Panc1 (cell line): ENCODE measurements at regions not wholly inside any gene's neighbourhood (a gene's known extent, or its start where the extent isn't known, plus 50 kb on each side); places are given as distances from the start of the nearest gene placed in this dataset.

ENCODE experiments used
- ATAC-seq: fragments of 200-7000 bp; cut with Tn5 transposase; 2 replicates; pipeline ENCODE4 v1.9.1; 2020; ENCODE audit warnings: mild to moderate bottlenecking, moderate library complexity
- BruUV-seq: library from RNA; stranded (reverse); fragments of 400-500 nt; replicated peaks from 2 replicates; lab custom pipeline; 2021; lab: Mats Ljungman, UMichigan
- CTCF ChIA-PET: fragments of 300-600 bp; sonication (Branson Sonifier 250); formaldehyde crosslinking; loops from one replicate; lab custom pipeline; 2022; ENCODE audit warnings: antibody characterized with exemption; lab: Charles Lee
- POLR2A ChIA-PET: fragments of 300-600 bp; sonication (Branson Sonifier 250); formaldehyde crosslinking; loops from one replicate; lab custom pipeline; 2022; ENCODE audit warnings: antibody characterized with exemption; lab: Charles Lee
- DNase-seq: peaks from one replicate; pipeline ENCODE4 v3.0.0-alpha.2; 2010; ENCODE audit warnings: low read depth, low spot score
- H3K27ac ChIP-seq: 2 replicates; pipeline ENCODE4 v1.5.1; 2011; ENCODE audit warnings: mild to moderate bottlenecking, low read length, inconsistent platforms
- H3K27me3 ChIP-seq: fragments of 200-500 bp; sonication (Bioruptor generic); 2 replicates; pipeline ENCODE4 v1.6.0; 2014; ENCODE audit warnings: low read length, inconsistent platforms; ENCODE audit not compliant: control insufficient read depth, insufficient read depth
- H3K36me3 ChIP-seq: fragments of 200-500 bp; sonication (Bioruptor generic); 2 replicates; pipeline ENCODE4 v1.5.1; 2014; ENCODE audit warnings: inconsistent platforms, mild to moderate bottlenecking, low read length, moderate library complexity; ENCODE audit not compliant: control insufficient read depth, insufficient read depth
- H3K4me1 ChIP-seq: 2 replicates; pipeline ENCODE4 v1.5.1; 2011; ENCODE audit warnings: inconsistent platforms, mild to moderate bottlenecking, low read length, moderate library complexity; ENCODE audit not compliant: control insufficient read depth, insufficient read depth
- H3K4me3 ChIP-seq, 2 experiments: 2 replicates each; pipeline ENCODE4 v1.5.1; 2011 to 2012; ENCODE audit warnings: low read depth in 2 of 2, low read length in 2 of 2, mild to moderate bottlenecking in 2 of 2, inconsistent platforms in 1 of 2, moderate library complexity in 1 of 2
- H3K9me3 ChIP-seq: fragments of 200-500 bp; sonication (Bioruptor generic); 2 replicates; pipeline ENCODE4 v1.5.1; 2014; ENCODE audit warnings: low read depth, mild to moderate bottlenecking, inconsistent platforms, low read length, moderate library complexity; ENCODE audit not compliant: control insufficient read depth, insufficient read depth
- POLR2AphosphoS5 ChIP-seq: IDR thresholded peaks from 2 replicates; pipeline ENCODE4 v1.6.1; 2012; ENCODE audit warnings: mild to moderate bottlenecking, low read depth, low read length, moderate library complexity
- SIN3A ChIP-seq: IDR thresholded peaks from 2 replicates; pipeline ENCODE4 v1.6.1; 2012; ENCODE audit warnings: low read depth, mild to moderate bottlenecking, low read length, moderate library complexity, borderline replicate concordance; ENCODE audit not compliant: insufficient read depth
- TCF7L2 ChIP-seq: IDR thresholded peaks from 2 replicates; pipeline ENCODE4 v1.6.1; 2011; ENCODE audit warnings: mild to moderate bottlenecking, low read depth, low read length, inconsistent platforms
- in situ Hi-C: cut with HindIII; loops from 2 replicates; pipeline ENCODE4 v1.10.0; 2016; ENCODE audit warnings: low sequenced_read_pairs, low pct_unique_long_range_greater_than_20kb
- intact Hi-C: fragments of 100-400 bp; cut with micrococcal nuclease; formaldehyde crosslinking; loops from one replicate; pipeline ENCODE4 v1.10.0; 2022; ENCODE audit not compliant: unreplicated experiment
- TF ChIP-seq, protein P1 (sequence below), 2 experiments: IDR thresholded peaks; 2 replicates each; pipeline ENCODE4 v1.6.1; 2011 to 2012; ENCODE audit warnings: low read depth in 2 of 2, control low read depth in 1 of 2, low read length in 1 of 2, mild to moderate bottlenecking in 1 of 2, moderate library complexity in 1 of 2; ENCODE audit not compliant: insufficient read depth in 1 of 2
- TF ChIP-seq, protein P2 (sequence below): fragments of 450-650 bp; IDR thresholded peaks from 2 replicates; pipeline ENCODE4 v1.5.1; 2017; ENCODE audit warnings: mild to moderate bottlenecking

DNA sequence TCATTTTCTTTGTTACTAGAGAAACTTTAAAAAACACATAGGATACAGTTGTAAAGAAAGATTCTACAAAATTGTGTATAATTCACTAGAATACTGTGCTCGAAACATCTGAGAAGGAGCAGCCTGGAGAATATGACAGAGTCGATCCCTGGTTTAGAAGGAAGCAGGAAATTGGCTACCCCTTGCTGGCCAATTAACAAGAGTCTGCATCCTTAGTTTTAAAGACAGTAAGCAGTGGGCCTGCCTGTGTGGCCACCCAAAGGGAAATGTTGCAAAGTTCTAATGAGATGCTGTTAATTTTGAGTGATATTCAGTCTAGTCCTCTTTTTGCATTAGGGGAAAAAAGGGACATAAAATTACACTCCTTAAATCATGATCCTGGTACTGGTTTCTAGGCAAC is 988.6 kb downstream of the PCDH17 start:
- H3K9me3 ChIP-seq, result no peaks in the 10 kb centered on the region
- intact Hi-C loops, result no loop called here
- ATAC-seq, result no peak

DNA sequence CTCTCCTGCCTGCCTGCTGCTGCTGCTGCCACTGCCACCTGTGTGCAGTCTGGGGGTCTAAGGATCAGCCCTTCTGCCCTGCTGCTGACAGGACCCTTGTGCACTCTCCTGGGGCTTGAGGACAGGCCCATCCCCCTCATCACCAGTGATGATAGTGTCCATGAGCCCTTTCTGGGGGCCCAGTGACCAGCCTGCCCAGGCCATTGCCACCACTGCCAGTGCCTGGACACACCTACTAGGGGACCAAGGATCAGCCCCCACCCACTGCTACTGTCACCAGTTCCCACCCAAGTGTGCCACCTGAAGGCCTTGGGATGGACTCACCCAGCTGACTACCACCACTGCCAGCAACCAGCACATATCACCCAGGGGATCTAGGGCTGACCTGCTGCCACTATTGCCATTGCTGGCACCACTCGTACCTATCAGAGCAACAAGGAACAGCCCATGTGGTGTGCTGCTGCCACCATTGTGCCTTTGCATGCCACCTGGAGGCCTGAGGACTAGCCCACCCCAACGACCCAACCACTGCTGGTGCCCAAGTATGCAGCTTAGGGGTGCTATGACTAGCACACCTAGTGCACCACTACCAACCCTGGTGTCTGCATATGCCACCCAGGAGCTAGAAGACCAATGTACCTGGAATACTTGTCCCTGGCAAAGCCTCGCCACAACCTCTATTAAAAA is 994.3 kb downstream of the PCDH17 start:
- Histone ChIP-seq H3K27me3 (no peaks in the 10 kb centered on the region), H3K36me3 (no peaks in the 10 kb centered on the region), H3K9me3 (no peaks in the 10 kb centered on the region), H3K4me1 (no peaks in the 10 kb centered on the region), H3K4me3 (no peak overlapping the region), H3K27ac (no peak overlapping the region)
- CTCF ChIA-PET, result no interaction called here
- intact Hi-C loops (no loop called here), in situ Hi-C loops (no loop called here)
- POLR2A ChIA-PET, result no interaction called here
- no TSS peak for BruUV-seq
- DNase-seq (no peak), ATAC-seq (no peak)
- no peak for TF ChIP-seq TCF7L2
- TF ChIP-seq, protein P1, sequence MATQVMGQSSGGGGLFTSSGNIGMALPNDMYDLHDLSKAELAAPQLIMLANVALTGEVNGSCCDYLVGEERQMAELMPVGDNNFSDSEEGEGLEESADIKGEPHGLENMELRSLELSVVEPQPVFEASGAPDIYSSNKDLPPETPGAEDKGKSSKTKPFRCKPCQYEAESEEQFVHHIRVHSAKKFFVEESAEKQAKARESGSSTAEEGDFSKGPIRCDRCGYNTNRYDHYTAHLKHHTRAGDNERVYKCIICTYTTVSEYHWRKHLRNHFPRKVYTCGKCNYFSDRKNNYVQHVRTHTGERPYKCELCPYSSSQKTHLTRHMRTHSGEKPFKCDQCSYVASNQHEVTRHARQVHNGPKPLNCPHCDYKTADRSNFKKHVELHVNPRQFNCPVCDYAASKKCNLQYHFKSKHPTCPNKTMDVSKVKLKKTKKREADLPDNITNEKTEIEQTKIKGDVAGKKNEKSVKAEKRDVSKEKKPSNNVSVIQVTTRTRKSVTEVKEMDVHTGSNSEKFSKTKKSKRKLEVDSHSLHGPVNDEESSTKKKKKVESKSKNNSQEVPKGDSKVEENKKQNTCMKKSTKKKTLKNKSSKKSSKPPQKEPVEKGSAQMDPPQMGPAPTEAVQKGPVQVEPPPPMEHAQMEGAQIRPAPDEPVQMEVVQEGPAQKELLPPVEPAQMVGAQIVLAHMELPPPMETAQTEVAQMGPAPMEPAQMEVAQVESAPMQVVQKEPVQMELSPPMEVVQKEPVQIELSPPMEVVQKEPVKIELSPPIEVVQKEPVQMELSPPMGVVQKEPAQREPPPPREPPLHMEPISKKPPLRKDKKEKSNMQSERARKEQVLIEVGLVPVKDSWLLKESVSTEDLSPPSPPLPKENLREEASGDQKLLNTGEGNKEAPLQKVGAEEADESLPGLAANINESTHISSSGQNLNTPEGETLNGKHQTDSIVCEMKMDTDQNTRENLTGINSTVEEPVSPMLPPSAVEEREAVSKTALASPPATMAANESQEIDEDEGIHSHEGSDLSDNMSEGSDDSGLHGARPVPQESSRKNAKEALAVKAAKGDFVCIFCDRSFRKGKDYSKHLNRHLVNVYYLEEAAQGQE (IDR thresholded peaks at IDR 0.05; ENCODE audit: insufficient read depth in 1 of 2, low read depth in 2 of 2, low read length in 1 of 2), result no peak
- no peak for TF ChIP-seq POLR2AphosphoS5
- TF ChIP-seq, protein P2, sequence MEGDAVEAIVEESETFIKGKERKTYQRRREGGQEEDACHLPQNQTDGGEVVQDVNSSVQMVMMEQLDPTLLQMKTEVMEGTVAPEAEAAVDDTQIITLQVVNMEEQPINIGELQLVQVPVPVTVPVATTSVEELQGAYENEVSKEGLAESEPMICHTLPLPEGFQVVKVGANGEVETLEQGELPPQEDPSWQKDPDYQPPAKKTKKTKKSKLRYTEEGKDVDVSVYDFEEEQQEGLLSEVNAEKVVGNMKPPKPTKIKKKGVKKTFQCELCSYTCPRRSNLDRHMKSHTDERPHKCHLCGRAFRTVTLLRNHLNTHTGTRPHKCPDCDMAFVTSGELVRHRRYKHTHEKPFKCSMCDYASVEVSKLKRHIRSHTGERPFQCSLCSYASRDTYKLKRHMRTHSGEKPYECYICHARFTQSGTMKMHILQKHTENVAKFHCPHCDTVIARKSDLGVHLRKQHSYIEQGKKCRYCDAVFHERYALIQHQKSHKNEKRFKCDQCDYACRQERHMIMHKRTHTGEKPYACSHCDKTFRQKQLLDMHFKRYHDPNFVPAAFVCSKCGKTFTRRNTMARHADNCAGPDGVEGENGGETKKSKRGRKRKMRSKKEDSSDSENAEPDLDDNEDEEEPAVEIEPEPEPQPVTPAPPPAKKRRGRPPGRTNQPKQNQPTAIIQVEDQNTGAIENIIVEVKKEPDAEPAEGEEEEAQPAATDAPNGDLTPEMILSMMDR, result no peak
- TF ChIP-seq SIN3A, result no peak

More for the DNA sequence above, 988.6 kb downstream of the PCDH17 start:
- Histone ChIP-seq H3K4me3 (no peak overlapping the region), H3K36me3 (no peaks in the 10 kb centered on the region), H3K27me3 (no peaks in the 10 kb centered on the region), H3K4me1 (no peaks in the 10 kb centered on the region), H3K27ac (no peak overlapping the region)
- DNase-seq, result no peak
- TF ChIP-seq, protein P1 (IDR thresholded peaks at IDR 0.05; ENCODE audit: insufficient read depth in 1 of 2, low read depth in 2 of 2, low read length in 1 of 2), result no peak
- TF ChIP-seq TCF7L2 (no peak), SIN3A (no peak), POLR2AphosphoS5 (no peak)
- TF ChIP-seq, protein P2, result no peak
- in situ Hi-C loops, result no loop called here
- ChIA-PET POLR2A (interaction anchor here (0.6 kb wide), 1 partner anchor 1747 kb away, joined by 8 read pairs; no protein-coding TSS in a partner anchor), CTCF (no interaction called here)
- BruUV-seq, result no TSS peak
